Renal pelvis (tissue), 1 donor: ENCODE measurements at regions not wholly inside any gene's neighbourhood (a gene's known extent, or its start where the extent isn't known, plus 50 kb on each side); places are given as distances from the start of the nearest gene placed in this dataset.
"Not testable (repeated sequence)": the region's sequence is repeated elsewhere in the genome, so short reads cannot be mapped to it uniquely, and the experiment has no call there.

Experiments used
- DNase-seq: peaks from one replicate; pipeline ENCODE4 v3.0.0-alpha.2; 2013

- no peak for DNase-seq
These were observed 1732.9 kb downstream of the PCDH9 start for GRCh38 chr13:65497265-65497664.

GRCh38 chr13:65490725-65491124, 1739.4 kb downstream of the PCDH9 start:
- not testable (repeated sequence) for DNase-seq

- no peak for DNase-seq
These were observed 1741.5 kb downstream of the PCDH9 start for GRCh38 chr13:65488606-65489005.

- DNase-seq = no peak
These were observed 1750.4 kb downstream of the PCDH9 start for GRCh38 chr13:65479692-65480091.

GRCh38 chr13:65473196-65473595, 1756.9 kb downstream of the PCDH9 start:
- no peak for DNase-seq

- DNase-seq = no peak
These were observed 1757.8 kb downstream of the PCDH9 start for GRCh38 chr13:65472336-65472735.

GRCh38 chr13:65470781-65471180, 1759.4 kb downstream of the PCDH9 start:
- no peak for DNase-seq

GRCh38 chr13:65468628-65469027, 1761.5 kb downstream of the PCDH9 start:
- no peak for DNase-seq

- no peak for DNase-seq
These were observed 1768.5 kb downstream of the PCDH9 start for GRCh38 chr13:65461590-65461989.

GRCh38 chr13:65460136-65460535, 1770.0 kb downstream of the PCDH9 start:
- no peak for DNase-seq

GRCh38 chr13:65456150-65456912, 1773.8 kb downstream of the PCDH9 start:
- no peak for DNase-seq

- no peak for DNase-seq
These were observed 1775.7 kb downstream of the PCDH9 start for GRCh38 chr13:65454403-65454802.

- no peak for DNase-seq
These were observed 1776.2 kb downstream of the PCDH9 start for GRCh38 chr13:65453982-65454381.

GRCh38 chr13:65445340-65445739, 1784.8 kb downstream of the PCDH9 start:
- DNase-seq = no peak

- no peak for DNase-seq
These were observed 1794.5 kb downstream of the PCDH9 start for GRCh38 chr13:65435590-65435989.

- DNase-seq = peak; percentile 9
These were observed 1812.2 kb downstream of the PCDH9 start for GRCh38 chr13:65417953-65418352.

- no peak for DNase-seq
These were observed 1813.4 kb downstream of the PCDH9 start for GRCh38 chr13:65416784-65417183.

- no peak for DNase-seq
These were observed 1815.9 kb downstream of the PCDH9 start for GRCh38 chr13:65414187-65414586.

- no peak for DNase-seq
These were observed 1818.6 kb downstream of the PCDH9 start for GRCh38 chr13:65411521-65411920.

- no peak for DNase-seq
These were observed 1819.3 kb downstream of the PCDH9 start for GRCh38 chr13:65410791-65411190.

GRCh38 chr13:65401315-65401714, 1828.8 kb downstream of the PCDH9 start:
- DNase-seq = no peak

- DNase-seq = no peak
These were observed 1829.4 kb downstream of the PCDH9 start for GRCh38 chr13:65400702-65401101.

- DNase-seq = no peak
These were observed 1842.3 kb downstream of the PCDH9 start for GRCh38 chr13:65387743-65388347.
